ENCODE measurements at regions not wholly inside any gene's neighbourhood (a gene's known extent, or its start where the extent isn't known, plus 50 kb on each side); places are given as distances from the start of the nearest gene placed in this dataset.

- no peak for TF ChIP-seq CTCF (IDR thresholded peaks at IDR 0.05)
- TF ChIP-seq POLR2A (IDR thresholded peaks at IDR 0.05), result no peak
Observed at GRCh38 chr4:43587758-43588157, 695.2 kb downstream of the GRXCR1 start.

Data from body of pancreas (tissue), 4 donors.